ENCODE measurements at regions not wholly inside any gene's neighbourhood (a gene's known extent, or its start where the extent isn't known, plus 50 kb on each side); places are given as distances from the start of the nearest gene placed in this dataset.

- Histone ChIP-seq H2BK120ac (ENCODE audit: insufficient read depth, low read length, poor library complexity) (no peak overlapping the region), H4K12ac (ENCODE audit: low read depth, low read length) (no peak overlapping the region), H3K18ac (ENCODE audit: low read length) (no peak overlapping the region), H2BK12ac (ENCODE audit: low read length) (no peak overlapping the region), H2AK5ac (ENCODE audit: low read length) (no peak overlapping the region), H3K27ac (ENCODE audit: low read depth, low read length) (no peak overlapping the region), H3K4me1 (ENCODE audit: control insufficient read depth in 1 of 2, insufficient read depth in 2 of 2, low read length in 2 of 2) (no peaks in the 10 kb centered on the region), H4K8ac (ENCODE audit: low read depth, low read length) (no peak overlapping the region), H3K14ac (ENCODE audit: low read length) (no peak overlapping the region), H3K79me2 (ENCODE audit: control insufficient read depth, insufficient read depth, low read length, poor library complexity) (no peaks in the 10 kb centered on the region), H3K4ac (ENCODE audit: low read depth, low read length) (no peak overlapping the region), H2AFZ (ENCODE audit: insufficient read depth, low read length, poor library complexity) (no peak overlapping the region), H3K4me3 (ENCODE audit: low read depth, low read length) (no peak overlapping the region), H3K9me3 (ENCODE audit: insufficient read depth, low read depth, low read length) (no peaks in the 10 kb centered on the region), H4K91ac (ENCODE audit: low read depth, low read length) (no peak overlapping the region), H3K79me1 (ENCODE audit: low read length) (no peaks in the 10 kb centered on the region), H3K9ac (ENCODE audit: low read length) (no peak overlapping the region), H3K23ac (ENCODE audit: low read length) (no peak overlapping the region), H2BK5ac (ENCODE audit: low read depth, low read length, poor library complexity) (no peak overlapping the region), H3K36me3 (ENCODE audit: control insufficient read depth in 1 of 2, insufficient read depth in 2 of 2, low read length in 2 of 2) (no peaks in the 10 kb centered on the region), H3K27me3 (ENCODE audit: insufficient read depth, low read length) (no peaks in the 10 kb centered on the region), H3K4me2 (ENCODE audit: low read length) (no peak overlapping the region)
- WGBS (ENCODE audit: extremely low coverage, insufficient coverage, insufficient read length), result no CpG with 5 or more reads among the region's 3 CpGs
- no peak for DNase-seq
Measured at GRCh38 chr11:13841393-13841792, 121.1 kb upstream of the SPON1 start.

DNA sequence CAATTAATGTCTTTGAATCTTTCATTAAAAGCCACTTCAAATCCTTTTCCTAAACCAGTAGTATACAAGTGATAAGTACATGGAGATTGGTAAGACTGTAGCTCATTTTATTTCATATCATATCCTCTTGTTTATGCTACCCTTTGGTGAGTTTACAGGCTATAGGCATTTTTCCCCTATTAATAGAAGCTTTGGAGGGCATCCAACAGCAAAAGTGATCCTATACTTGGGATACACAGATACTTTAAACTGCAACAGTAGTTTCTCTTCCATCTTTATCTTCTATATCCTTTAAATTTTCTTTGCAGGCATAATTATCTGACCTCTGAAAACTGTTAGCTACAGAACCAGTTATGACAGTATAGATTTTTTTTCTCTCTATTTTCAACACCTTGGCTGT, 114.5 kb upstream of the SPON1 start:
- no peak overlapping the region for H3K4ac ChIP-seq (ENCODE audit: low read depth, low read length)

DNA sequence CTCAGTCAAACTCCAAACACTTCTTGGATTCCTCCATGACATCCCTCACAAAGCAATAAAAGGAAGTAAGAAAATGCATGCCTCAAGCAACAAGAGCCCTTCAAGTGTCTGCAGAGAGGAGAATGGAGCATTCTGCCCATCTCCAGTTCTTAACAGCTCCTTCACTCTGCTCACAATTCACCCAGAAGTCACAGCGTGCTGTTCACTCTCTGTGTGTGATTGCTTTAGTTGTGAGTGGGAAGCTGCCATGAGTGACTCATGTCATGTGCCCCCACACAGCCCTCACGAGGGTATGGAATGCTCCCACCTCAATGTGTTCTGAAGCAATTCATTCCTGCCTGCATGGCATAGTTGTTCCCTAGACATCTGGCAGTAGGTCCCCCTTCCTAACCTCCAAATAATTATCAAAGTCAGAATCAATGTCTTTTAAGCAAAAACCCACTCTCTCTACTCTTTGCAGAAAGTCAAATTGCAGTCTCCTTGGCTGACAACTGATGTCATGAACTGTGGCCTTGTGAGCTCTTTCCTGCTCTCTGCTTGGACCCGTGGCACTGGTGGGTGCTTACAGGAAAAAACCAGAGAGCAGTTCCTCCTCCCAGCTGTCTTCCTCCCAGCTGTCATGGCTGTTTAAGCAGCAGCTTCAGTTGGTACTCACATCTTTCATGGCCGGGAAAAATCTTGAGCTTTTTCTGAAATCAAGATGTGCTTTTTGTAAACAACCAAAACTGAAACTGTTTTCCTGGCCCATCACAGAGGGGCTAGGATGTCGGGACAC, 112.1 kb upstream of the SPON1 start:
- H2BK12ac ChIP-seq (ENCODE audit: low read length), result no peak overlapping the region
- no peak overlapping the region for H4K12ac ChIP-seq (ENCODE audit: low read depth, low read length)
- H4K8ac ChIP-seq (ENCODE audit: low read depth, low read length), result no peak overlapping the region
- no peak overlapping the region for H2AK5ac ChIP-seq (ENCODE audit: low read length)
- H3K9ac ChIP-seq (ENCODE audit: low read length), result no peak overlapping the region
- whole genome bisulfite sequencing (ENCODE audit: extremely low coverage, insufficient coverage, insufficient read length), result no CpG with 5 or more reads among the region's 5 CpGs
- H2BK120ac ChIP-seq (ENCODE audit: insufficient read depth, low read length, poor library complexity), result no peak overlapping the region
- H3K4me1 ChIP-seq (ENCODE audit: control insufficient read depth in 1 of 2, insufficient read depth in 2 of 2, low read length in 2 of 2), result peaks cover 6 to 9% of the 10 kb centered on the region in 2 experiments
- H3K9me3 ChIP-seq (ENCODE audit: insufficient read depth, low read depth, low read length), result no peaks in the 10 kb centered on the region
- no peak overlapping the region for H3K4me2 ChIP-seq (ENCODE audit: low read length)
- no peak overlapping the region for H3K27ac ChIP-seq (ENCODE audit: low read depth, low read length)
- no peaks in the 10 kb centered on the region for H3K79me1 ChIP-seq (ENCODE audit: low read length)
- no peak overlapping the region for H3K23ac ChIP-seq (ENCODE audit: low read length)
- H3K4ac ChIP-seq (ENCODE audit: low read depth, low read length), result no peak overlapping the region
- H3K36me3 ChIP-seq (ENCODE audit: control insufficient read depth in 1 of 2, insufficient read depth in 2 of 2, low read length in 2 of 2), result no peaks in the 10 kb centered on the region
- no peak overlapping the region for H2BK5ac ChIP-seq (ENCODE audit: low read depth, low read length, poor library complexity)
- no peak for DNase-seq
- H4K91ac ChIP-seq (ENCODE audit: low read depth, low read length), result no peak overlapping the region
- H3K79me2 ChIP-seq (ENCODE audit: control insufficient read depth, insufficient read depth, low read length, poor library complexity), result no peaks in the 10 kb centered on the region
- no peak overlapping the region for H3K18ac ChIP-seq (ENCODE audit: low read length)
- H3K4me3 ChIP-seq (ENCODE audit: low read depth, low read length), result no peak overlapping the region
- no peaks in the 10 kb centered on the region for H3K27me3 ChIP-seq (ENCODE audit: insufficient read depth, low read length)
- H3K14ac ChIP-seq (ENCODE audit: low read length), result no peak overlapping the region
- no peak overlapping the region for H2AFZ ChIP-seq (ENCODE audit: insufficient read depth, low read length, poor library complexity)

More for the DNA sequence above, 114.5 kb upstream of the SPON1 start:
- H3K4me1 ChIP-seq (ENCODE audit: control insufficient read depth in 1 of 2, insufficient read depth in 2 of 2, low read length in 2 of 2), result peaks cover 0 to 2% of the 10 kb centered on the region in 2 experiments
- no peak overlapping the region for H2AK5ac ChIP-seq (ENCODE audit: low read length)
- no peak overlapping the region for H3K9ac ChIP-seq (ENCODE audit: low read length)
- H3K4me3 ChIP-seq (ENCODE audit: low read depth, low read length), result no peak overlapping the region
- H4K91ac ChIP-seq (ENCODE audit: low read depth, low read length), result no peak overlapping the region
- no peaks in the 10 kb centered on the region for H3K9me3 ChIP-seq (ENCODE audit: insufficient read depth, low read depth, low read length)
- H4K8ac ChIP-seq (ENCODE audit: low read depth, low read length), result no peak overlapping the region
- no peak overlapping the region for H3K4me2 ChIP-seq (ENCODE audit: low read length)
- DNase-seq, result no peak
- H2BK5ac ChIP-seq (ENCODE audit: low read depth, low read length, poor library complexity), result no peak overlapping the region
- H3K79me2 ChIP-seq (ENCODE audit: control insufficient read depth, insufficient read depth, low read length, poor library complexity), result no peaks in the 10 kb centered on the region
- H3K23ac ChIP-seq (ENCODE audit: low read length), result no peak overlapping the region
- H3K27ac ChIP-seq (ENCODE audit: low read depth, low read length), result no peak overlapping the region
- no peaks in the 10 kb centered on the region for H3K27me3 ChIP-seq (ENCODE audit: insufficient read depth, low read length)
- no peak overlapping the region for H3K18ac ChIP-seq (ENCODE audit: low read length)
- H2BK12ac ChIP-seq (ENCODE audit: low read length), result no peak overlapping the region
- H3K14ac ChIP-seq (ENCODE audit: low read length), result no peak overlapping the region
- no peak overlapping the region for H2AFZ ChIP-seq (ENCODE audit: insufficient read depth, low read length, poor library complexity)
- H4K12ac ChIP-seq (ENCODE audit: low read depth, low read length), result no peak overlapping the region
- no peak overlapping the region for H2BK120ac ChIP-seq (ENCODE audit: insufficient read depth, low read length, poor library complexity)
- H3K36me3 ChIP-seq (ENCODE audit: control insufficient read depth in 1 of 2, insufficient read depth in 2 of 2, low read length in 2 of 2), result no peaks in the 10 kb centered on the region
- no peaks in the 10 kb centered on the region for H3K79me1 ChIP-seq (ENCODE audit: low read length)

- no CpG with 5 or more reads among the region's 4 CpGs for WGBS (ENCODE audit: extremely low coverage, insufficient coverage, insufficient read length)
- H3K36me3 ChIP-seq (ENCODE audit: control insufficient read depth in 1 of 2, insufficient read depth in 2 of 2, low read length in 2 of 2), result no peaks in the 10 kb centered on the region
- H3K14ac ChIP-seq (ENCODE audit: low read length), result no peak overlapping the region
Measured at GRCh38 chr11:13851691-13852090, 110.8 kb upstream of the SPON1 start.

More at GRCh38 chr11:13851691-13852090, 110.8 kb upstream of the SPON1 start:
- Histone ChIP-seq H4K8ac (ENCODE audit: low read depth, low read length) (no peak overlapping the region), H2BK120ac (ENCODE audit: insufficient read depth, low read length, poor library complexity) (no peak overlapping the region), H3K79me1 (ENCODE audit: low read length) (no peaks in the 10 kb centered on the region), H3K4me2 (ENCODE audit: low read length) (no peak overlapping the region), H2BK5ac (ENCODE audit: low read depth, low read length, poor library complexity) (no peak overlapping the region), H2AK5ac (ENCODE audit: low read length) (no peak overlapping the region), H4K91ac (ENCODE audit: low read depth, low read length) (no peak overlapping the region), H4K12ac (ENCODE audit: low read depth, low read length) (no peak overlapping the region), H3K4ac (ENCODE audit: low read depth, low read length) (no peak overlapping the region), H3K4me3 (ENCODE audit: low read depth, low read length) (no peak overlapping the region), H3K27ac (ENCODE audit: low read depth, low read length) (no peak overlapping the region), H3K27me3 (ENCODE audit: insufficient read depth, low read length) (no peaks in the 10 kb centered on the region), H3K9me3 (ENCODE audit: insufficient read depth, low read depth, low read length) (no peaks in the 10 kb centered on the region), H3K4me1 (ENCODE audit: control insufficient read depth in 1 of 2, insufficient read depth in 2 of 2, low read length in 2 of 2) (peaks cover 6 to 9% of the 10 kb centered on the region in 2 experiments), H3K79me2 (ENCODE audit: control insufficient read depth, insufficient read depth, low read length, poor library complexity) (no peaks in the 10 kb centered on the region), H3K23ac (ENCODE audit: low read length) (no peak overlapping the region), H3K18ac (ENCODE audit: low read length) (no peak overlapping the region), H2BK12ac (ENCODE audit: low read length) (no peak overlapping the region), H2AFZ (ENCODE audit: insufficient read depth, low read length, poor library complexity) (no peak overlapping the region), H3K9ac (ENCODE audit: low read length) (no peak overlapping the region)
- DNase-seq, result no peak
